DMS153 (cell line): ENCODE measurements at regions not wholly inside any gene's neighbourhood (a gene's known extent, or its start where the extent isn't known, plus 50 kb on each side); places are given as distances from the start of the nearest gene placed in this dataset.
"Not testable (repeated sequence)": the region's sequence is repeated elsewhere in the genome, so short reads cannot be mapped to it uniquely, and the experiment has no call there.

ENCODE experiments used
- DNase-seq: peaks from one replicate; lab custom pipeline; 2025; lab: John Stamatoyannopoulos, UW

DNA sequence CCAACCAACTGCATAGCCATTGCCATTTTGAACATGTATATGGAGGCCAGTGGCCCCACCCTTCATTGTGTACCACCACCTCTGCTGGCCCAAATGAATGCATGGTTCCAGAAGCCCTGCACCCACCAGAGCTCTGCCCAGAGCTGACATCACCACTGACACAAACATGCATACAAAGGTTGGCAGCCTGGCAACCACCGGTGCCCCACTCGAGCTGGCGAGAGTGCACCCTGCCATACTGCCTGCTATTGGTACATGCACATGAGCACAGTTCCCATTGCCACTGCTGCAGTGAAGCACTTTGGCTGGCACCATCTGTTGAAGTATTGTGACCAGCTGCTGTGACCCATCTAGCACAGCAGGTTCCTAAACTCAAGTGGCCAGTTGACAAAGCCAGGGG, 1564.9 kb downstream of the OLFM4 start:
- DNase-seq = peak; percentile 33

DNA sequence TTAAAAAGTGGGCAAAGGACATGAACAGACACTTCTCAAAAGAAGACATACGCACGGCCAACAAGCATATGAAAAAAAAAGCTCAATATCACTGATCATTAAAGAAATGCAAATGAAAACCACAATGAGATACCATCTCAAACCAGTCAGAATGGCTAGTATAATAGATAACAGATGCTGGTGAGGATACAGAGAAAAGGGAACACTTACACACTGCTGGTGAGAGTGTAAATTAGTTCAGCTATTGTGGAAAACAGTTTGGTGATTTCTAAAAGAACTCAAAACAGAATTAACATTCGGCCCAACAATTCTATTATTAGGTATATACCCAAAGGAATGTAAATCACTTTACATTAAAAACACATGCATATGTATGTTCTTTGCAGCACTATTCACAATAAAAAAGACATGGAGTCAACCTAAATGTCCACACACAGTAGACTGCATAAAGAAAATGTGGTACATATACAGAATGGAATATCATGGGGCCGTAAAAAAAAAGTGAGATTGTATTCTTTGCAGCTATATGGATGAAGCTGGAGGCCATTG, 1569.0 kb downstream of the OLFM4 start:
- DNase-seq = no peak

DNA sequence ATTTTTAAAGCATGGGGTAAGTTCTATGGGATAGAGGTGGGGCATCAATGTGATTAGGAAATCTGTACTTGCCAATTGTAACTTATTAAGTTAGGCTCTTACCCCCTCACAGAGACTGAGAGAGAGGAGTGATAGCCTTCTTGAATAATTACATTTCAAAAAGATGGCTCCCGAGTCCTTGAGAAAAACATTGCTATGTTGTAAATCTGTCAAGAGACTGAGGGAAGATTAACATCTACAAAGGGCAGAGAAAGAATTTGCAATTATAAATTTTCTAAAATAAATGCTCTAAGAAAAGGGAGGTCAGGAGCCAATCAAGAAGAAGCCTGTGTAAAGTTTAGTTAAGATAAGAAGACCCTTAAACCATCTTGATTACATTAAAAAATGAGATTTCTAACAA, 1570.8 kb downstream of the OLFM4 start:
- no peak for DNase-seq

DNA sequence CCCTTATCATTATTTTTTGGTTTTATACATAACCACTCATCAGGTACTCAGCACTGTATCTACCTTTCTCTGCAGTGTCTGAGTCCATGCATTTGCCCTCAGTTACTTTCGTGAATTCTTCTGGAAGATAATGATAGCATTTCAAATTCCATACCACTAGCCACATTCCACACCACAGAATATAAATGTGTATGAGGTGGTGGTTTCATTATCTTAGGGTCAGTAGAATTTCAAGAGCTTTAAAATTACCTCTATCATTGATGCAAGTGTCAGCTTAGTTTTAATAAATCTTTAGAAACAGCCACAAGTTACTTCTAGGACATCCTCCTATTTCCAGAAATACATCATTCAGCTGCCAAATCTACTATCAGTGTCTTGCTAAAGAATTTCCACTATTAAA, 1578.3 kb downstream of the OLFM4 start:
- DNase-seq = no peak

DNA sequence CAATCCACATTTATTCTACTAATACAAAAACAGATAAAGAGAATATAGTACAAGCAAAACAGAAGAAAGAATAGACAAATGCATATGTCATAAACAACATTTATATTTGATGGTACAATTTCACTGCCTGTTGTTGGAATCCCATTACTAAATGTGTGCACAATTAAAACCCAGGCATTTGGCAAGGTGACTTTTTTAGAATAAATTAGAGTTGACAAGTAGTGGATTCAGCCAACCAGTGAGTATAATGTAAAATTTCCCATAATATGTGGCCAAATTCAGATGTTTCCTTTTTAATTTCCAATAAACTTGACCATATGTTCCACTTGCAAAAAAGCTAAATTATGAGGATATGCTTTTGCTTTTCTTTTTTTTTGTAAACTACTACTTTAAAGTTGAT, 1578.8 kb downstream of the OLFM4 start:
- DNase-seq = no peak

DNA sequence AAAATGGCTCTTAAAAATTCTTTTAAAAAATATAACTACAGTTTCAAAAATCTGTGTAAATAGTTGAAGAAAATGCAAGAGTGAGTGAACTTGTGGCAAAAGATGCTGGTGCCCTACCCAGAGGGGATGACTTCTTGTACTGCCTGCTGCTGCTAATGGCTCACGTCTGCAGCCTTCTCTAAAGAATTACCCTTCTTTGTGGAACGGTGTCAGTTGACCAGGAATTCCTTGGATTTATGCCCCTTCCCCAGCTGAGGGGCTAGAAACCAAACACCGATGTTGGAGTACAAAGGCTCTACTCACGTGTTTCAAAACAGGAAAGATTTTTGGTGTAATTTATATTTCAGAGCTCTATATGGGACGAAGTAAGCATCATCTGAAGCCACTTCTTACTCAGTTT, 1582.8 kb downstream of the OLFM4 start:
- no peak for DNase-seq

DNA sequence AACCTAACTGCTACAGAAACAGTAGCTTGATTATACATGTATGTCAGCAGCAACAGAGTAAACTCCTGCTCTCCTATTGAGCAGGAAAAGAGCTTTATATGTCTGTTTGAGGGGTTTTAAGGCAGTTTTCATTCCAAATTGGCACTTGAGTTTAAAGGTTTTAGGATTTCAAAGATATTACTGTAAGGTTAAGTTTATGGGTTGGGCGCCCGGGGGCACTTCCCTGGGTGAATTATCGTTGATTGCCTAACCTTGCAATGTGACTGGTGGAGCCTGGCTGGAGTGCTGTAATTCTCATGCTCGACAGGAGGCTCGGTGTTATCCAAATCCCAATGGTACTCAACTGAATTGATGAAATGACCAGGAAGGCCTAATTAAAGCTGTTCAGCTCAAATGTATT, 1586.1 kb downstream of the OLFM4 start:
- DNase-seq = peak; percentile 60

DNA sequence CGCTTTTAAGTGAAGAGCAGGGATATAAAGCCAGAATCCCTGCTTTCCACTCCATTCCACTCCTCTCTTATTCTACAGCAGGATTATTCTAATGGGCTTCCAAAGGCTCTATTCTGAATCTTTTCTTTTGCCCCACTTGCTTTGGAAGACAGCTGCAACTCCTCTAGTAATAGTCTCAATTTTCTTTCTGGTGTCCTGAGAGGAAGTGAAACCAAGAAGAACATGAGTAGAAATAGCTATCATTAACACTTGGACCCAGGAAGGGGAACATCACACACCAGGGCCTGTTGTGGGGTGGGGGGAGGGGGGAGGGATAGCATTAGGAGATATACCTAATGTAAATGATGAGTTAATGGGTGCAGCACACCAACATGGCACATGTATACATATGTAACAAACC, 1597.9 kb downstream of the OLFM4 start:
- not testable (repeated sequence) for DNase-seq

DNA sequence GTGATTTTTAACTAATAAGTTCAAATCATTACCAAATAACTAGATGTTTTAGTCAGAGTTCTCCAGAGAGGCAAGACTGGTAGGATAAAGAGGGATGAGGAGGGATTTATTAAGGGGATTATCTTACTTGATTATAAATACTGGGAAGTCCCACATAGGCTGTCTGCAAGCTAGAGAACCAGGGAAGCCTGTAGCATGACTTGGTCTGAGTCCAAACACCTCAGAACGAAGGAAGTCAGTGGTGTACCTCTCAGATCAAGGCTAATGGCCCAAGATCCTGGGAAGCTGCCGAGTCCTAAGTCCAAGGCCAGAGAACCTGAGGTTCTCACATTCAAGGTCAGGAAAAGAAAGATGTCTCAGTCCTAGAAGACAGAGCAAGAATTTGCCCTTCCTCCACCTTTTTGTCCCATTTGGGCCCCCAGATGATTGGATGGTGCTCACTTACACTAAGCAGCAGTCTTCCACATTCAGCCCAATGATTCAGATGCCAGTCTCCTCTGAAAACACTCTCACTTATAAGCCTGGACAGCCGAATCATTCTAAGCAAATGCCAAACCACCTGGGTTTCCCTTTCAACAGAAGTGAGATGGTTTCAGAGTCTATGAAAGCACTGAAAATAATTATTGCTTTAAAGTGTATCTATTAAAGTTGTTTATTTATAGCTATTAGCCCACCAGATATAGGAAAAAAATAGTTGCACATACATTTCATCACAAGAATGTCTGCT, 1599.2 kb downstream of the OLFM4 start:
- DNase-seq = no peak

DNA sequence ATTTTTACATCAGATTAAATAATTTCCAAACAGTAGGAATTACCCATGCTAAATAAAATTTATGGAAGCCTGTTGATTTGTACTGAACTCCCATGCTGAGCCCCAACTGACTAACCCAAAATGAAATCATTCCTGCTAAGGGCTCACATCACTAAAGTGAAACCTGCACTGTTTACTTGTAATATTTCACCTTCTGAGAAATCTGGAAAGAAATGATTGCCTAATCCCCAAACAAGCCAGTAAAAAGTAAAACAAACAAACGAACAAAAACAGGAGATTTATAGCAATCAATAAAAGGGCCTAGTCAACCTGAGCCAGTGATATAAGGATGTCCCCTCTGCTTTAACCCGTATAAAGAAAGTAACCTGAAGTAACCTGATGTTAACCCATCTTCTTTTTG, 1599.8 kb downstream of the OLFM4 start:
- DNase-seq = peak; percentile 28

DNA sequence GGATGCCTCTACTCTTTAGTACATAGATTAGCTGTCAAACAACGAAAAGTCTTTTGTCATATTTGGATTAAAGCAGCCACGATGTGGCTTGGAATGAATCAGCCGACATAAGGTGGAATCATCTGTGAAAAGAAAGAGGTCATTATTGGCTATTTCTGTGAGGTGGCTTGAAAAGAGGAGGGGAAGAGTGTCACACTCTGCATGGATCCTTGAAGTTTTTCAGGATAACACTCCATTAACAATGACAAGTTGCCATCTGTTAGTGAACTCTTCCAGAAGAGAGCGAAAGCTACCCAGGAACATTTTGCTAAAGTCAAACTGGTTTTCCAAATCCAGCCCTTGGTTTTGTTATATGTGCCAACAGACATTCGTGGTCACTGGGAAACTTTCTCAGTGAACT, 1604.8 kb downstream of the OLFM4 start:
- no peak for DNase-seq

DNA sequence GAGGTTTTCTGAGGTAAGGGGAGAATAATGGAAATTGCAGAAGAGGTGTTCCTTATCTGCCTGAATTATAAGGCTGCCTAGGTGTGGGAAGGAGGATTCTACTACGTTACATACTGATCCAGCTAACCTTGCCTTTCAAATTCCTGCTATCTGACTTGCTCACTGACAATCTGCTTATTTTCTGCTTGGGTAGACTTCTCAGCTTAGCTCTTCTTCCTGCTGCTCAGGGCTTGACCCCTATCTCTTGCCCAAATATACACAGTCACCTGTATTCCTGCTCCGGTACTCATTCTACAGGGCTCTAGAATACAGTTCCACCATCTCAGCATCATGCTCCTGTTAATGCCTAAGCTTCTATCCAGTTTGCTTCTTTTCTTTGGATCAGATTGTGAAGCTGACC, 1607.6 kb downstream of the OLFM4 start:
- no peak for DNase-seq

DNA sequence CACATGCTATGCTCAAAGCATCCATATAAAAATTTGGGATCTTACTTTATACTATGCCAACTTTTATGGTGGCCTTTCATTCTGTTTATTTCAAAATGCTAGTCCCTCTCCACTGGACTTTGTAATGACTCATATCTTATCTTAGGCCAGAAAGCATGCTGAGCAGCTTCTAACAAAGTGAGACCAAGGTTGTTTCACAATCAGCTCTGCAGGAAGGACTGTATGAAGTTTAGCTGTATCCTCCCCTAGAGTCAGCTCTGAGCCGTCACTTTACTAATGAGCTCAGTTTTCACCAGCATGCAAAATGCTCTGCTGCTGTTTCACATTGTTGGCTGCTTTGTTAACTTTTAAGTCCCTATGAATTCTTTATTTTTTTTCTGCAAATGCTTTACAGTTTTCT, 1608.8 kb downstream of the OLFM4 start:
- DNase-seq = no peak

DNA sequence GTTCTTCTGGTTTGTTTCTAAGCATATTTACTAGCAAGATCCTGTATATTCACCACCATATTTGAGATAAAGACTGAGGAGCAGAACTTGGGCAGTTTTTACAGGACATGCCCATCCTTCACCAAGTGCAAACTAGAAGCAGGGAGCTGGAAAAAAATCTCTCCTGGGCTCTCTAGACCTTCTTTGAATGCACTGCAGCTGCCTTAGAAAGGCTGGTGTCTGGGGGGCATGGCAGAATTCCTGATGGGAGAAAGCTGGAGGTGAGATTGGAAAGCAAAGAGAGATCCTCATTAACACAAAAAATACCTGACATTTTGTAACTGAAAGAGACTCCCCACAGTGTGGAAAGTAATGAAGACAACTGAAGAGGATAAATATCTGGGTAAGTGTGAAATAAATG, 1612.1 kb downstream of the OLFM4 start:
- DNase-seq = no peak

DNA sequence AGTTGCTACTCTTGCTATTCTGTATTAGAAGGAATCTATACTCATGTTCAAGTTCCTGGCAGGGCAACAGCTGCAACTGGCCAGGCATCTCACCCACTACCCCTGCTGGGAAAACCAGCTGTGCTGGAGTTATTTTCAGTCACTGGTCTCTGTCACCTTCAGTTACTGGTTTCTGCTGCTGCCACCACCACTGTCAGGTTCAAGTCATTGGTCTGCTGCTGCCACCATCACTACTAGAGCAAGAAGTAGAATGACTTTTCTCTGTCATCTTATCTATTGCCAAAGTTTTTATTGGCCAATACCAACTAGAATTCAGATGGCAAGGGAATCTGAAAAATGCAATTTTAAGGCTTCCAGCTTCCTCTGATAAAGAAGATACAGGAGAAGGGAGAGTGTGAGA, 1615.2 kb downstream of the OLFM4 start:
- no peak for DNase-seq

DNA sequence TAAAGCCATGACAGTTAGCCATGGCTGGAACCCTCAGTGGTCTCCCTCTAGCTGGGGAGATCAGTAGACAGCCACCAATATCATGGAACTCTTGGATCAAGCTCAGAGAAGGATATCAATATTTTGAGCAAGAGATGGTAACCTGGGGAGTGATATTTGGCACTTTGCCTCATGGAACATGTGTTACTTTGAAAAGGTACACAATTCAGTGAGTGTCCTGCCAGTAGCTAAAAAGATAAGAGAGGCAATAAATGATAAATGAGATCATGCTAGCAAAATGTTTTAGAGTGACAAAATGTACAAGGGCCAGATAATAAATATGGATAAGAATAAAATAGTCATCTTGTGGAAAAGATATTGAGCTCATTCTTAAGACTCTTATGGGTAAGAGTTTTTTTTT, 1618.7 kb downstream of the OLFM4 start:
- DNase-seq = no peak

DNA sequence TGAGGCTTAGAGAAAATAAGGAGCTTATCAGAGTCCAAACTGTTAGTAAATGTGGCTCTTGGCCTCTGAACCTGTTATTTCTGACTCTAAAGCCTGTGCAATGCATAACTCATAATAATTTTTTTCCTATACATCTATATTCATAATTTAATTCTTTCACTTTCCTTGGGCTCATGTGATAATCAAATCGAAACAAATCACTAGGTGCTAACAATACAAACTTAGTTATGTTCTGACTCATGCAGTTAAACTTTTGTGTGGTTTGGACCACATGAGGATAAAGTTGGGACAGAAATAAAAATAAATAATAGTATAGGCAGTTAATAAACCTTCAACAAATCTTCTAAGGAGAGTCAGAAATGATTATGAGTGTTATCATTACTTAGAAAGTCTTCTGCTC, 1629.0 kb downstream of the OLFM4 start:
- no peak for DNase-seq

DNA sequence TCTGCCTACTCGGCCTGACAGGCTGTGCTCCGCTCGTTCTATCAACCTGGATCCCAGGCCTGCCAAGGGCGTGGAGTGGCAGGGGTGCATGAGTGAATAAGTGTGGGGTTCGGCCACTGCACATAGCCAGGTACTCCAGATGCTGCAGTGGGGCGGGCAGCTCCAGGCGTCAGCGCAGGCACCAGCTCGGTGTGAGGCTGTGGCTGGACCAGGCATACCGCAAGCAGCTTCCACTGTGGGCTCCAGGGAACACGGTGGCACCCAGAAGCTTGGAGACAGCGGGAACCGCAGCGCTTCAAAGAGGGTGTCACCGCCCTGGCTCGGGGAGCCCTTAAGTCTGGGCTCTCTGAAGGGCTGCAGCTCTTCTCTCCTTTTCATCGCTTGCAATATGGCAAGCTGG, 1630.2 kb downstream of the OLFM4 start:
- no peak for DNase-seq

DNA sequence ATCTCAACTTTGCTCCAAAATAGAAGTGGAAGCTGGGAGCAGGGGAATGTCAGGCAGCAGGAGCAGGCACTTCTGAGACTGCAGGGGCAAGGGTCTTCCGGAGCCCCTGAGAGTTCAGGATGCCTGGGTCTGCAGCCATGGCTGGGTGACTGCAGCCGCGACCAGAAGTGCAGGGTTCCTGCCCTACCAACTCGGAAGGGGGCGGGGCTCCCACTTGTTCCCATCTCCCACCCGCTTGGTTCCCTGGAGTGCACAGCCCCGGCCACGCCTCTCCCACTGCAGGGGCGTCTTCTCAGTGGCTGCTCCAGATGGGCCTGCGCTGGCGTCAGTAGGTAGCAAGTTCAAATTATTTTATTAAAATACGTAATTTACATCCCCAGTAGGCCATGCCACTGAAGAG, 1631.7 kb downstream of the OLFM4 start:
- DNase-seq = no peak

DNA sequence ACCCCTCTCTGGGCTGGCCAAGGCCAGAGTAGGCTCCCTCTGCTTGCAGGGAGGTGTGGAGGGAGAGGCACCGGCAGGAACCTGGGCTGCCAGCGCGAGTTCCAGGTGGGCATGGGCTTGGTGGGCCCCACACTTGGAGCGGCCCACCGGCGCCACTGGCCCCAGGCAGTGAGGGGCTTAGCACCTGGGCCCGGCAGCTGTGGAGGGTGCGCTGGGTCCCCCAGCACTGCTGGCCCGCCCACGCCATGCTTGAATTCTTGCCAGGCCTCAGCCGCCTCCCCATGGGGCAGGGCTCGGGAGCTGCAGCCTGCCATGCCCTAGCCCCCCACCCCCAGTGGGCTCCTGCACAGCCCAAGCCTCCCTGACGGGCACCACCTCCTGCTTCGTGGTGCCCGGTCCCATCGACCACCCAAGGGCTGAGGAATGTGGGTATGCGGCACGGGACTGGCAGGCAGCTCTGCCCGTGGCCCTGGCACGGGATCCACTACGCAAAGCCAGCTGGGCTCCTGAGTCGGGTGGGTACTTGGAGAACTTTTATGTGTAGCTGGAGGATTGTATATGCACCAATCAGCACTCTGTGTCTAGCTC, 1648.0 kb downstream of the OLFM4 start:
- no peak for DNase-seq

DNA sequence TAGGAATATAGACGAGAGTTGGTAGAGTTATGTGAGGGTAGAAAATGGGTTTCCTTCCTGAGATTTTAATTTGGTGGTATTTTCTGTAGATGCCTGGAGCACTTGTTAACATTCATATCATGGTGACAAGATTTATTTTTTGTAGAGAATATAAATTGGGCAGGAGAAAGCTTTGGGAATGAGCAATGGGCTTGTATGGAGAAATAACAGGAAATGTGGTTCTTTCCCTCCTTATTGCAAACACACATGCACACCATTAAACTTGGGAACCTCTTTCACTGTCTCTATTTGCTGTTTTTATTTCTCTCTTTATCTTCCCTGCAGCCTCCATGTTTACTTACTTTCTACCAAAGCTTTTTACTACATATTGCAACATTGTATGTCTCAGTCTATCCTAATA, 1653.6 kb downstream of the OLFM4 start:
- no peak for DNase-seq

DNA sequence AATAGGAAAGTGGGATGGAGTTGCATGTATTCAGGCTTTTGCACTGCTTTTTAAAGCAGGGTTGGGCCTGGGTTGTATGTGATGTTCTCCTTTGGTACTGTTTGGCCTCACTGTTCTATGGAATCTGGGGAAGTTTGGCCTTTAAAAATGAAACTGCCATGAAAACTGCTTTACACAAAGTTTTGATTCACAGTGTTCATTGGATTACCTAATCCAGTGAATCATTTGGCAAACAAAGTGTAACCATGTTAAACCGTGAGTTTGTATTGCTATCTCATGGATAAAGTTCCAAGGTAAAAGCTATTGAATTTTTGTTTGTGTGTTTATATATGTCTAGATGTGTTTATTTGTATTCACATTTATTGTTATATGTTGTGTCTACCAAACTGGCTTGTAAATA, 1658.6 kb downstream of the OLFM4 start:
- no peak for DNase-seq

DNA sequence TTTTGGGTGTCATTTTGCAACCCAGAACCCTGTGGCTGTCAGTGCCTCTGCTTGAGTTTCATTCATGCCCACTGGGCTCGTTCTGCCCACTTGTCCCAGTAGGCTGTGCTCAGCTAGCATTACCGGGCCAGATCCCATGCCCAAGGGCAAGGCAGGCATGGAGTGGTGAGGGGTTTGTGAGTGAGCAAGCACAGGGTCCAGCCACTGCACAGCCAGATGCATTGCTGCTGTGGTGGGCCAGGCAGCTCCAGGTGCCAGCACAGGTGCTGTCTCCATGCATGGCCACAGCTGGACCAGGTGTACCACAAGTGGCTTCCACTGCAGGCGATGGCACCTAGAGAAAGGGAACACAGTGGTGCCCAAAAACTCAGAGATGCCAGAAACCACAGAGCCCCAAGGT, 1671.2 kb downstream of the OLFM4 start:
- no peak for DNase-seq

DNA sequence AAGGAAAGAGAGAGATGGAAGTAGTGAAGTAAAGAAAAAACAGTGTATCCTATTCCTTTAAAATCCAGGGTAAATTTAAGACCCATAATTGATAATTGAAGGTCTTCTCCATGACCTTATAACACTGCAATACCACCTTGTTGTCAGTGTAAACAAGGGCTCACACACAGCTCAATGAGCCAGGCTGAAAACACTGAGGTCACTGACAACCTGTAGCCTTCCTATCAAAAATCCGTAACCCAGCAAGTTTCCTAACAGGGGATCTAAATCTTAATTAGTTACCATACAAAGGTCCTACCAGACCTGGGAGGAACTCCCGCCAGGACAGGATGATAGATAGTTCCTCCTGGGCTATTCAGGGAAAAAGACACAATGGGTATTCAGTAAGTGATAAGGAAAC, 1677.1 kb downstream of the OLFM4 start:
- DNase-seq = no peak
